Ectodermal cell (in vitro differentiated cells): ENCODE measurements at regions not wholly inside any gene's neighbourhood (a gene's known extent, or its start where the extent isn't known, plus 50 kb on each side); places are given as distances from the start of the nearest gene placed in this dataset.
"Not testable (repeated sequence)": the region's sequence is repeated elsewhere in the genome, so short reads cannot be mapped to it uniquely, and the experiment has no call there.

Experiments
- H3K27ac ChIP-seq: 2 replicates; pipeline ENCODE4 v1.7.0; 2013; ENCODE audit warnings: mild to moderate bottlenecking, low read depth, low read length; ENCODE audit not compliant: insufficient read depth, poor library complexity, severe bottlenecking
- H3K27me3 ChIP-seq: 2 replicates; pipeline ENCODE4 v1.7.0; 2013; ENCODE audit warnings: mild to moderate bottlenecking, low read length; ENCODE audit not compliant: insufficient read depth, control insufficient read depth, poor library complexity, severe bottlenecking
- H3K36me3 ChIP-seq: one replicate; pipeline ENCODE4 v1.7.0; 2013; ENCODE audit warnings: low read length; ENCODE audit not compliant: control insufficient read depth, insufficient read depth
- H3K4me1 ChIP-seq: one replicate; pipeline ENCODE4 v1.7.0; 2013; ENCODE audit warnings: low read length; ENCODE audit not compliant: control insufficient read depth, insufficient read depth
- H3K4me3 ChIP-seq: 2 replicates; pipeline ENCODE4 v1.7.0; 2013; ENCODE audit warnings: low read depth, low read length, control low read depth; ENCODE audit not compliant: insufficient read depth
- H3K9me3 ChIP-seq: 2 replicates; pipeline ENCODE4 v1.7.0; 2013; ENCODE audit warnings: mild to moderate bottlenecking, low read length, moderate library complexity; ENCODE audit not compliant: control insufficient read depth
- WGBS, 2 experiments: methylation state at CpG; one replicate each; pipeline ENCODE4 v1.1.7; 2013; ENCODE audit warnings: missing lambda C conversion rate in 2 of 2; 5-methylcytosine and 5-hydroxymethylcytosine counted together

DNA sequence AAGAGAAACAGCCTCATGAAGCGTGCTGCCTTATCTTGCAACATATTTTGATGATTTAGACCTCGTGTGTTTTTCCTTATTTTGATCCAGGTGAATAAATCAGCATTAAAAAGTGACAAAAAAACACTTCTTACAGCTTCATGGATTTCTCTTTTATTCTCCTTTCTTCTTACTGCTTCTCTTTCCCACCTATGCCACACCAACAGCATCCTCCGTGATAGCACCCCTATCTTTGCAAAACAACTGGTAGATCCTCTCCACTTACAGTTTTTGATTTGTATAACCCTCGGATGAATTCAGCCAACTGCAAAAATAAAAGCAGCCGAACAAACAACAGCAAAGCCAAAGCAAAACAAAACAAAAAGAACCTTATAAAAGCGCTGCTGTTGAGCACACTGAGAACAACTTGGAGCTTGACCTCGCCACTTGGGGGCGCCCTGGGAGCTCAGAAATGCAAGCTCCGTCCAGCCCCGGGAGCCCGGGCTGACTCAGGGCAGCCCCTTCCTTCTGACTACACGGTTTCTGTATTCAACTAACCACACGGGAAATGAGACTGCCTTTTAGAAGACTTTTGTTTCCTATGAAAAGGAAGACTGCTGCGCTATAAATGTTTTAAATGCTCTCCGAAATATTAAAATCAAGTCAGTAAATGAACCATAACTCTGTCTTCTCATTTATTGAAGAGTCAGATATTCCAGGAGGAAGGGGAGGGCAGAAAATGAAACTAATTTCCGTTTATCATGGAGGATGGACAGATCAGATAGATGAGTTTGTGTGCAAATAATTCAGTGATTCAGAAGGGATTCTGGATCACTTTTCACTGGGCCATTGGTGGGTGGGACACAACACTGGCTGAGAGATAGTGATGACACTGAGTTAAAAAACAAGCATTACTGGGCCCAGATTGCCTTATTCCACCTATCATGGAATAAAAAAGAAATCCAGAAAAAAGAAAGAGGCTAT lies 186.8 kb downstream of the ATP6V0E2 start:
- not testable (repeated sequence) for H3K36me3 ChIP-seq, H3K9me3 ChIP-seq, H3K4me1 ChIP-seq, H3K27ac ChIP-seq, H3K27me3 ChIP-seq, H3K4me3 ChIP-seq
- 30 to 35% methylated on average over 6 of the region's 16 CpGs for WGBS, 2 experiments

DNA sequence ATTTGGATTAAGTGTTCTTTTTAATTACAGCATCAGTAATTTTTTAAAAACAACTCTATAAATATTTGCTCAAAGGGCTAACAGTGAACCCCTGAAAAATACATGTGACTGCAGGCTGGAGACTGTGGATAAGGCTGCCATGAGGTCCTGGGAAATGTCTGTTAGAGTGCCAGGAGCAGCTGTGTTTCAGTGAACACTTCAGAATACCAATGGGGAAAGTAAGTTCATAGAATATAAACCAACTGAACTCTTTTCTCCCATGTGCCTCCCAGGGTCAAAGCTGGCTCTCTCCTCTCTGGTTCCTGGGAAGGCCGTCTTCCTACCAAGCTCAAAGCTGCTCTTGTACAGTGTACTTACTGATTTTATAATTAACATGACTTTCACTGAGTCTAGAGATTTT lies 189.4 kb downstream of the ATP6V0E2 start:
- not testable (repeated sequence) for H3K36me3 ChIP-seq, H3K9me3 ChIP-seq, H3K4me3 ChIP-seq, H3K27me3 ChIP-seq, H3K27ac ChIP-seq, H3K4me1 ChIP-seq
- WGBS, 2 experiments = 100% methylated on average over 1 of the region's 1 CpG; no CpG with 5 or more reads in 1 of the 2 experiments

DNA sequence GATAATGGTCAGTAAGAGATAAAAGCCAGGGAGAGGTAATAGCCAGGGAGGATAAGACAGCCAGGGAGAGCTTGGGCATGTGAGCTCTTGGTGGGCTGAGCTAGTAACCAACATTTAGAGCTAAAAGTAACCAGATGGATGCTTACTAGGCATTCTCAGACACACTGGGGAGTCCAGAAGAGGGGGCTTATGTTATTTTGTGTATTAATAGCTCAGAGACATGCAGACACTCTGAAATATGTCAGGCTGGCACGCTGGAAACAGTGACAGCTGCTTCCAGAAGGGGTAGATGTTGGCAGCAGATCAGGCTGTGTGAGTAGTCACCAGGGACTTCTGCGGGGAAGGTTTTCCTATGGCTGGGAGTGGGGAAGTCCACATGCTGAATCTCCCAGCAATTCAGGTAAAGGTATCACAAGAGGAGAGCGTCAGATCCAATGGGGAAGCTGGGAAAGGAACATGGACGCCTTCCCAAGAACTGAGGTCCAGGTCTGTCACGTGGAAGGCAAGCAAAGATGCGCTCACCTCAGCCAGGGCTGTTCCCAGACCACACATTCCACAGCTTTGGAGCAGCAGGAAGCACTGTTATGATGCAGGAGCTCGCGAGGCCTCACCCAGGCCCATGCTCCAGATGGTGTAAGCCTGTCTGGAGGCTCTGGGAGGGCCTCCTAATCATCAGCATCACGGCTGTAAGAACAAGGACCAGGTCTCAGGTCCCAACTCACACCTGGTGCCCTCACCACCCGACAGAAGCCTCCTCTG lies 196.0 kb downstream of the ATP6V0E2 start:
- 85 to 88% methylated on average over 9 to 10 of the region's 10 CpGs for WGBS, 2 experiments
- H3K9me3 ChIP-seq, H3K4me1 ChIP-seq, H3K27me3 ChIP-seq, H3K27ac ChIP-seq, H3K4me3 ChIP-seq, H3K36me3 ChIP-seq: not testable (repeated sequence)

DNA sequence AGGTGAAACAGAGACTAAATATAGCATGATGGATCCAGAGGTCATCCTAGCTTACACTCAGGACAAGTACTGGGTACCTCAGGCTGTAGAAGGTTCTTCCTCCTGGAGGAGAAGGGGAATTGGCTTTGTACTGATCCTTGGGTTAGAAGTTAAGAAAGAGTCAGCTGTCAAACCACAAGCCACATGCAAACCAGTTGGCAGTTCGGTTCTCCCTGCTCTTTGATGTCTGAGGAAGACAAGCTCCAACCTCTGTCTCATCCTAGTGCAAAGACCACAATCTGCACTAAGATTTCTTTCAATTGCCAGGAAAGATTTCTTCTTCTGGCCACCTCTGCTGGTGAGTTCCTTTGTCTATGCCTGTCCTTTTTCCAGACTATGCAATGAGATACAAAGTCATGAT lies 203.8 kb downstream of the ATP6V0E2 start:
- not testable (repeated sequence) for H3K36me3 ChIP-seq, H3K27me3 ChIP-seq, H3K27ac ChIP-seq, H3K4me1 ChIP-seq, H3K9me3 ChIP-seq, H3K4me3 ChIP-seq
- WGBS, 2 experiments = 80 to 94% methylated on average over 1 of the region's 1 CpG

DNA sequence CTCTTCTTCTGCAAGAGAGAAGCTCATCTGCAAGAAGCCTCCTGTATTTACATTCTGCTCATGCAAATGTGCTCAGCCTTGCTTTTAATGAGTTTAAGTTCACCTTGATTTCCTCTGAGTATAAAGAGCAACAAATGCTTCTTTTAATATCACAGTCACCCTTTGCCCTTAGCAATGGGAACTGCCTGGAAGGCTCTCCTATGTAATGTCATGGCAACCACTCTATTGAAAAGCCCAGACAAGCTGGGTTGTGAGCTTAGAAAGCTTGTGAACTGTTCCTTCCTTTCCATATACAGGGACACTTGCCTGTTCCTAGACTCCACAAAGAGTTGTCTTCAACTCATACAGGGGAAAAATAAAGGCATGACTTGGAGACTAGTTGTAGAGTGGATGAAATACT lies 208.1 kb downstream of the ATP6V0E2 start:
- not testable (repeated sequence) for H3K9me3 ChIP-seq, H3K4me3 ChIP-seq, H3K27me3 ChIP-seq, H3K36me3 ChIP-seq, H3K27ac ChIP-seq, H3K4me1 ChIP-seq

DNA sequence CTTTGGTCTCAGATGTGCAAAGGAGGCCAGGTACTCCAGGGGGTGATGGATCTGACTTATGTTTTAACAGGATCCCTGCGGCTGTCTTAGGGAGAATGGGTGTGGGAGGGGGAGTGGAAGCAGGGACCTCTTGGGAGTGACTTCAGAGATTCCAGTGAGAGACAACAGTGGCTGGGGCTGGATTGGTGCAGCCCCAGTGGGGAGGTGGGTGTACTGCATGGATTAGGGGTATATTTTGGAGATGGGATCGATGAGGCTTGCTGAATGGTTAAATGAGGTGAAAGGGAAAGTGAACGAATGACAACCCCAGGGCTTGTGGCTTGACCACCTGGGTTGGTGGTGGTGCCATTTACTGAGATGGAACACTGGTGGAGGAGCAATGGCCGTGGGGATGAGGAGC lies 211.0 kb downstream of the ATP6V0E2 start:
- not testable (repeated sequence) for H3K36me3 ChIP-seq, H3K4me3 ChIP-seq, H3K27me3 ChIP-seq, H3K9me3 ChIP-seq, H3K27ac ChIP-seq, H3K4me1 ChIP-seq
- WGBS, 2 experiments = 91 to 92% methylated on average over 4 of the region's 4 CpGs

DNA sequence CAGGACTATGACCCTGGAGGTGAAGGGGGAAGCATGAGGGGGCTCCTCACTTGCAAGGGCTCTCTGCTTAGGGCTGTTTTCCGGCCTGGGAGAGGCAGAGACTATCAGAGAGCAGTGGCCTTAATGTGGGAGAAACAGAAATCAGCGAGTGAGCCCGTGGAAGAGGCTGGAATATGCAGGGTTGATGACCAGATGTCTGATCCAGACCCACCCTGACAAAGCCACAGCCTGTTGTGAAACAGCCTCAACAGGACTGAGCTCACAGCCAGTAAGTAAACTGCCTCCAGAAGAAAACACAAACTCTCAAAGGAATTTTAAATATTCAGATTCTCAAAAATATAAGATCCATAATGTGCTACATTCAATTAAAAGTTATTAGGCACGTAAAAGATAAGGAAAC lies 213.7 kb downstream of the ATP6V0E2 start:
- H3K36me3 ChIP-seq, H3K27me3 ChIP-seq, H3K9me3 ChIP-seq, H3K4me3 ChIP-seq, H3K4me1 ChIP-seq, H3K27ac ChIP-seq: not testable (repeated sequence)
- 82 to 83% methylated on average over 3 of the region's 4 CpGs for WGBS, 2 experiments

DNA sequence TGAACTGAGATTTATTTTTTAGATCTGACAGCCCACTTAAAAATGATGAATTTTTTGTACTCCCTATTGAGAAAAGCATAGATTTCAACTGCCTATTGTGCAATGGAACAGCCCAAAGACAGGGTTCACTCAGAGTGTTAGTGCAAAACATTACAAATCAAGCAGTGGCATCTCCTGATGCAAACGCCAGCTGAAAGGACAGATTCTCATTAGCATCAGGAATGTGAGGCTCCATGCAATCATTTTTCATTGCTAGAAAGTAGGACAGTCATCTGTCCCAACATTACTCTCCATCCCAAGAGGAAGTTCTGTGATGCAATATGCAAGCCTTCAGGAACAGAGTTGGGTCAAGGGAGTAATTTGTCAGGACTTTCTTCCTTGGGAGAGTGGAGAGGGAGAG lies 215.4 kb downstream of the ATP6V0E2 start:
- not testable (repeated sequence) for H3K36me3 ChIP-seq, H3K27me3 ChIP-seq, H3K4me3 ChIP-seq, H3K4me1 ChIP-seq, H3K9me3 ChIP-seq, H3K27ac ChIP-seq
- WGBS, 2 experiments = 70 to 71% methylated on average over 1 of the region's 1 CpG

DNA sequence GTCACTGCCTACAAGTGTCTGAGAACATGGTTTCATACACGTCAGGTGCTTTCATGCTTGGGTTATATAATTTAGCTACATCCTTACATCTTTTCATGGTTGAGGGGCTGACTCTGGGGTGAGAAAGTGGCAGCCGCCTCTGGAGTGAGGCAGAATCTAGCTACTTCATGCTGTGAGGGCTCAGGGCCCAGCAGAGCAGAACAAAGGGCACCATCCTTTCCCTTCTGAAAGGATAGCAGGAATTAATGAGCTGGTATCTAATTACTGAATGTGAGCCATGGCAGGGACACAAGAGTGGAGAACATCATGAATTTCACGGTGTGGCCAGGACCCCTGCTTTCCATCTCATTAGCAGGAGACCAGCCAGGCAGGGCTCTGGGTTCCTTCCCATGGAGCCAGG lies 217.0 kb downstream of the ATP6V0E2 start:
- H3K27ac ChIP-seq, H3K27me3 ChIP-seq, H3K4me3 ChIP-seq, H3K36me3 ChIP-seq, H3K4me1 ChIP-seq, H3K9me3 ChIP-seq: not testable (repeated sequence)
- WGBS, 2 experiments = 0 to 4% methylated on average over 2 of the region's 3 CpGs

DNA sequence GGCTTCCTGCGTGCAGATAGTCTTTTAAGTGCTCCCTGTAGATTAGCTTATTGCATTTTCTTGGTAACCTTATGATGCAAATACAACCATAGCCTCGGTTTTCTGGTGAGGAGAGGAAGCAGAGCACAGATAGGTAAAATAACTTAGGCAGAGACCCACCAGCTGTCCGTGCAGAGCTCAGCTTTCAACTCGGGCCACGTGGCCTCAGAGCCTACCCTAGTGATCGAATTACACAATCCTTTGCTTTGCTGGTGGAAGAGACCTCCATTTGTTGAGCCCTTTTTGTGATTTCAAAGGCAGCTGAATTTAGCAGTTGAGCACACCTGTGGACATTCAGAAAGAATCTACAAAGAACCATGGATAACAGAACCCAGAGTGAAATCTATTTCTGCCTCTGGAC lies 220.1 kb downstream of the ATP6V0E2 start:
- not testable (repeated sequence) for H3K27ac ChIP-seq, H3K4me3 ChIP-seq, H3K27me3 ChIP-seq, H3K36me3 ChIP-seq, H3K4me1 ChIP-seq, H3K9me3 ChIP-seq
- WGBS, 2 experiments = 38 to 40% methylated on average over 5 of the region's 6 CpGs
